DND-41 (cell line): ENCODE measurements at regions not wholly inside any gene's neighbourhood (a gene's known extent, or its start where the extent isn't known, plus 50 kb on each side); places are given as distances from the start of the nearest gene placed in this dataset.
"Not testable (repeated sequence)": the region's sequence is repeated elsewhere in the genome, so short reads cannot be mapped to it uniquely, and the experiment has no call there.

ENCODE experiments used
- ATAC-seq: fragments of 200-7000 bp; cut with Tn5 transposase; 3 replicates; pipeline ENCODE4 v1.9.1; 2021; ENCODE audit warnings: low read depth; ENCODE audit not compliant: insufficient read depth
- DNase-seq: peaks from one replicate; pipeline ENCODE4 v3.0.0-alpha.2; 2020
- H2AFZ ChIP-seq: 2 replicates; pipeline ENCODE4 v1.6.0; 2012; ENCODE audit warnings: low read depth, low read length
- H3K27ac ChIP-seq: 2 replicates; pipeline ENCODE4 v1.5.1; 2012; ENCODE audit warnings: low read length, inconsistent platforms
- H3K27me3 ChIP-seq: fragments of 200-600 bp; sonication (generic); 2 replicates; pipeline ENCODE4 v1.6.0; 2012; ENCODE audit warnings: low read length, mild to moderate bottlenecking, inconsistent platforms; ENCODE audit not compliant: insufficient read depth, poor library complexity
- H3K36me3 ChIP-seq: 2 replicates; pipeline ENCODE4 v1.5.1; 2012; ENCODE audit warnings: low read length, inconsistent platforms; ENCODE audit not compliant: insufficient read depth
- H3K4me1 ChIP-seq: 2 replicates; pipeline ENCODE4 v1.5.1; 2012; ENCODE audit warnings: mild to moderate bottlenecking, low read length; ENCODE audit not compliant: insufficient read depth
- H3K4me2 ChIP-seq: 2 replicates; pipeline ENCODE4 v1.6.0; 2012; ENCODE audit warnings: mild to moderate bottlenecking, moderate library complexity, low read length, inconsistent platforms; ENCODE audit not compliant: insufficient read depth
- H3K4me3 ChIP-seq, 2 experiments: fragments of 200-600 bp in 1 of 2; shearing (Covaris generic) in 1 of 2; 2 replicates each; pipeline ENCODE4 v1.5.1; 2012 to 2016; ENCODE audit warnings: inconsistent platforms in 2 of 2, low read length in 2 of 2, mild to moderate bottlenecking in 2 of 2, low read depth in 1 of 2, moderate library complexity in 1 of 2
- H3K79me2 ChIP-seq: 2 replicates; pipeline ENCODE4 v1.6.0; 2012; ENCODE audit warnings: low read length, inconsistent platforms; ENCODE audit not compliant: insufficient read depth
- H3K9ac ChIP-seq: 2 replicates; pipeline ENCODE4 v1.6.0; 2012; ENCODE audit warnings: low read depth, mild to moderate bottlenecking, inconsistent platforms, low read length, moderate library complexity
- H3K9me3 ChIP-seq: 2 replicates; pipeline ENCODE4 v1.5.1; 2012; ENCODE audit warnings: low read length, moderate library complexity, mild to moderate bottlenecking, inconsistent platforms; ENCODE audit not compliant: insufficient read depth, severe bottlenecking
- H4K20me1 ChIP-seq: 2 replicates; pipeline ENCODE4 v1.6.0; 2012; ENCODE audit warnings: low read length; ENCODE audit not compliant: insufficient read depth
- EZH2 ChIP-seq: IDR thresholded peaks from 3 replicates; pipeline ENCODE4 v1.6.1; 2012; ENCODE audit warnings: borderline replicate concordance, low read depth, mild to moderate bottlenecking, moderate library complexity, low read length, inconsistent platforms; ENCODE audit not compliant: severe bottlenecking
- TF ChIP-seq, protein P1 (sequence below): IDR thresholded peaks from 2 replicates; pipeline ENCODE4 v1.5.1; 2012; ENCODE audit warnings: borderline replicate concordance, low read length, moderate library complexity, mild to moderate bottlenecking; ENCODE audit not compliant: poor library complexity, severe bottlenecking; ENCODE audit errors: extremely low read depth

DNA sequence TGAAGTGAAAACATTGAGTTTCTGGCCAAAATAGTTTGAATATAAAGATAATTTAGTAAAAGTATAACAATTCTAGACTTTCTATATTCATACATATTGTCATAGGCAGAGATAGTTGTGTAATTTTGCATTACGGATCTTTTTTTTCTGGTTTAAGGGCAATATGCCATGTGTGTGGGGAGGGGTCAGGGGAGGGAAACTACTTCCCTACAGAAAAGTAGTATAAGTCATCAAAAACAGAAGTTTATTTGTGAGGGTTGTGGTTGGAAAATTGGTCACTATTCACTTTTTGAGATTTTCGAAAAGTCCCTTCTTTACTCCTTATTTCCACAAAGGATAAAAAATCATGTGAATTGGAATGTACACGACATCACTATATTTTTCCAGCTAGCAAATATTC lies 288.2 kb upstream of the PREP start:
- no peaks in the 10 kb centered on the region for H3K79me2 ChIP-seq
- no peaks in the 10 kb centered on the region for H3K36me3 ChIP-seq

DNA sequence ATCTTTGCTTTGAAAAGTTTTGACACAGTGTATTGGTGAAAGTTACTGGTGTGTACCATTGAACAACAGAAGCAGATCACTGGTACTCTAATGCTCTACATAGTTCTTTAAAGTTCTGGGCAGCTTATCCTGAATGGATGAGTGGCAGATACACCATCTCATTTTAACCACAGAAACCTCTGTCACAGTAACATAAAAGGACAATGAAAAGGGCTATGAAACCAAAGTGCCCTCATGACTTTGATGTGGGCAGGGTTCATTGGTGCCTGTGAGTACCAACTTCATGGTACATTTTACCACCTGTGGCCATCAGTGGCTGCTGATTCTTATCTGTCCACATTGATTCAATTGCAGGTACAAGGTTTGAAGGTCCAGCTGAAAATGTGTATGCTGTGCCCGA lies 285.7 kb upstream of the PREP start:
- Histone ChIP-seq H3K9me3 (peaks cover 17% of the 10 kb centered on the region), H2AFZ (no peak overlapping the region), H3K36me3 (no peaks in the 10 kb centered on the region), H3K4me1 (peaks cover 6% of the 10 kb centered on the region), H3K79me2 (no peaks in the 10 kb centered on the region), H3K27ac (no peak overlapping the region), H3K4me3 (no peak overlapping the region), H3K9ac (no peak overlapping the region), H3K27me3 (no peaks in the 10 kb centered on the region), H4K20me1 (no peaks in the 10 kb centered on the region), H3K4me2 (no peak overlapping the region)
- ATAC-seq (peak; percentile 93), DNase-seq (peak; percentile 61)
- TF ChIP-seq, protein P1, sequence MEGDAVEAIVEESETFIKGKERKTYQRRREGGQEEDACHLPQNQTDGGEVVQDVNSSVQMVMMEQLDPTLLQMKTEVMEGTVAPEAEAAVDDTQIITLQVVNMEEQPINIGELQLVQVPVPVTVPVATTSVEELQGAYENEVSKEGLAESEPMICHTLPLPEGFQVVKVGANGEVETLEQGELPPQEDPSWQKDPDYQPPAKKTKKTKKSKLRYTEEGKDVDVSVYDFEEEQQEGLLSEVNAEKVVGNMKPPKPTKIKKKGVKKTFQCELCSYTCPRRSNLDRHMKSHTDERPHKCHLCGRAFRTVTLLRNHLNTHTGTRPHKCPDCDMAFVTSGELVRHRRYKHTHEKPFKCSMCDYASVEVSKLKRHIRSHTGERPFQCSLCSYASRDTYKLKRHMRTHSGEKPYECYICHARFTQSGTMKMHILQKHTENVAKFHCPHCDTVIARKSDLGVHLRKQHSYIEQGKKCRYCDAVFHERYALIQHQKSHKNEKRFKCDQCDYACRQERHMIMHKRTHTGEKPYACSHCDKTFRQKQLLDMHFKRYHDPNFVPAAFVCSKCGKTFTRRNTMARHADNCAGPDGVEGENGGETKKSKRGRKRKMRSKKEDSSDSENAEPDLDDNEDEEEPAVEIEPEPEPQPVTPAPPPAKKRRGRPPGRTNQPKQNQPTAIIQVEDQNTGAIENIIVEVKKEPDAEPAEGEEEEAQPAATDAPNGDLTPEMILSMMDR = no peak
- no peak for TF ChIP-seq EZH2

More for the DNA sequence above, 288.2 kb upstream of the PREP start:
- DNase-seq = no peak
- Histone ChIP-seq H3K4me3 (no peak overlapping the region), H3K27ac (no peak overlapping the region), H3K4me2 (no peak overlapping the region), H4K20me1 (no peaks in the 10 kb centered on the region), H3K4me1 (peaks cover 6% of the 10 kb centered on the region), H3K27me3 (no peaks in the 10 kb centered on the region), H3K9me3 (peaks cover 11% of the 10 kb centered on the region), H2AFZ (no peak overlapping the region), H3K9ac (no peak overlapping the region)
- no peak for TF ChIP-seq EZH2
- TF ChIP-seq, protein P1 = no peak
- no peak for ATAC-seq

DNA sequence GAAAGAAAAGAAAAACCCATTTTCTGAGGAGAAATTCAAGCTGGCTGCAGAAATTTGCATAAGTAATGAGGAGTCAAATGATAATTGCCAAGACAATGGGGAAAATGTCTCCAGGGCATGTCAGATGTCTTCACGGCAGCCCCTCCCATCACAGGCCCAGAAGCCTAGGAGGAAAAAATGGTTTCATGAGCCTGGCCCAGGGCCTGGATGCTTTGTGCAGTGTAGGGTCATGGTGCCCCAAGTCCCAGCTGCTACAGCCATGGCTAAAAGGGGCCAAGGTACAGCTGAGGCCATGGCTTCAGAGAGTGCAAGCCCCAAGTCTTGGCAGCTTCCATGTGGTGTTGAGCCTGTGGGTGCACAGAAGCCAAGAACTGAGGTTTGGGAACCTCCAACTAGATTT lies 283.9 kb upstream of the PREP start:
- H3K9ac ChIP-seq, DNase-seq, H3K27ac ChIP-seq, H3K4me2 ChIP-seq, H4K20me1 ChIP-seq, H2AFZ ChIP-seq, H3K4me1 ChIP-seq, ATAC-seq, H3K27me3 ChIP-seq, H3K79me2 ChIP-seq, H3K4me3 ChIP-seq, H3K36me3 ChIP-seq: not testable (repeated sequence)
- peaks cover 20% of the 10 kb centered on the region for H3K9me3 ChIP-seq

DNA sequence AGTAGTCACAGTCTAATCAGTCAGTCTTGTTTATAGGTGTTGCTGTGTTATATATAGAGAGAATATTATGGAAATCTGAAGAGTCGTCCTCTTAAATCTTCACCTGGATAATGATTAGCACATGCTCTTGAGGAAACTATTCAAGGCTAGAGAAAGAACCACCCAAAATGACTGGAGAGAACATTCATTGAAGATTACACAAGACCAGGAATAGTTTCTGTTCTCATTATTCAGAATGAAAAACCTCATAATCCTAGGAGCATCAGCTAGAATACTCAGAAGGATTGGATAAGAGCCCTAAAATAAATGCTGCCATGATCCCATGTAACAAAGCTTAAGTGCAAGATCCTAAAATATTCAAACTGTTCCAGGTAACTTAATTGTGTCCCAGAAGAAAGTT lies 278.2 kb upstream of the PREP start:
- Histone ChIP-seq H3K27me3 (no peaks in the 10 kb centered on the region), H3K36me3 (no peaks in the 10 kb centered on the region), H3K79me2 (no peaks in the 10 kb centered on the region), H2AFZ (no peak overlapping the region), H3K4me2 (no peak overlapping the region), H3K27ac (no peak overlapping the region), H3K9ac (no peak overlapping the region), H3K4me1 (peaks cover 13% of the 10 kb centered on the region), H3K9me3 (peaks cover 11% of the 10 kb centered on the region), H4K20me1 (no peaks in the 10 kb centered on the region), H3K4me3 (no peak overlapping the region)
- ATAC-seq (no peak), DNase-seq (no peak)
- TF ChIP-seq EZH2 = no peak
- TF ChIP-seq, protein P1 = no peak
